GM13977 (cell line): ENCODE measurements at regions not wholly inside any gene's neighbourhood (a gene's known extent, or its start where the extent isn't known, plus 50 kb on each side); places are given as distances from the start of the nearest gene placed in this dataset.

Experiments used
- DNase-seq: peaks from one replicate; pipeline ENCODE4 v3.0.0; 2012; ENCODE audit warnings: low spot score
- in situ Hi-C: fragments of 300-500 bp; cut with MboI; formaldehyde crosslinking; loops from one replicate; pipeline ENCODE4 v1.12.0; 2022; ENCODE audit warnings: low sequenced_read_pairs, low pct_unique_long_range_greater_than_20kb, mixed read lengths, inconsistent platforms; ENCODE audit not compliant: unreplicated experiment
- TF ChIP-seq, protein P1 (sequence below): IDR thresholded peaks from 2 replicates; pipeline ENCODE4 v1.5.1; 2012; ENCODE audit warnings: mild to moderate bottlenecking, control low read depth; ENCODE audit not compliant: insufficient read depth; ENCODE audit errors: extremely low read depth, missing control alignments

DNA sequence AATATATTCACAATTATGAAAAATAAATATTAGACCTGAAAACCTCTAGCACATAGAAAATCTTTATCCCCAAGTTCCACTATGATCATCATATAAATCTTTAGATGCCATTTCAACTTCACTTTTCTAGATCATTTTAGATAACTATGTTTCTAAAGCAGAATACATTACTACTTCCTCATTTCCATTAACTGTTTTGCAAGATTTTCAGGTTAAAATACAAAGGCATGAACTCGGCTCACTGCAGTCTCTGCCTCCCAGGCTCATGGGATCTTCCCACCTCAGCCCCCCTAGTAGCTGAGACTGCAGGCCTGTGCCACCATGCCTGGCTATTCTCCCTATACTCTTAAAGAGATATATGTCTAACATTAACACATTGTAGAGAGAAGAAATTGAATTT, 1365.9 kb upstream of the AGA start:
- in situ Hi-C loops = no loop called here
- TF ChIP-seq, protein P1, sequence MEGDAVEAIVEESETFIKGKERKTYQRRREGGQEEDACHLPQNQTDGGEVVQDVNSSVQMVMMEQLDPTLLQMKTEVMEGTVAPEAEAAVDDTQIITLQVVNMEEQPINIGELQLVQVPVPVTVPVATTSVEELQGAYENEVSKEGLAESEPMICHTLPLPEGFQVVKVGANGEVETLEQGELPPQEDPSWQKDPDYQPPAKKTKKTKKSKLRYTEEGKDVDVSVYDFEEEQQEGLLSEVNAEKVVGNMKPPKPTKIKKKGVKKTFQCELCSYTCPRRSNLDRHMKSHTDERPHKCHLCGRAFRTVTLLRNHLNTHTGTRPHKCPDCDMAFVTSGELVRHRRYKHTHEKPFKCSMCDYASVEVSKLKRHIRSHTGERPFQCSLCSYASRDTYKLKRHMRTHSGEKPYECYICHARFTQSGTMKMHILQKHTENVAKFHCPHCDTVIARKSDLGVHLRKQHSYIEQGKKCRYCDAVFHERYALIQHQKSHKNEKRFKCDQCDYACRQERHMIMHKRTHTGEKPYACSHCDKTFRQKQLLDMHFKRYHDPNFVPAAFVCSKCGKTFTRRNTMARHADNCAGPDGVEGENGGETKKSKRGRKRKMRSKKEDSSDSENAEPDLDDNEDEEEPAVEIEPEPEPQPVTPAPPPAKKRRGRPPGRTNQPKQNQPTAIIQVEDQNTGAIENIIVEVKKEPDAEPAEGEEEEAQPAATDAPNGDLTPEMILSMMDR = no peak
- no peak for DNase-seq

DNA sequence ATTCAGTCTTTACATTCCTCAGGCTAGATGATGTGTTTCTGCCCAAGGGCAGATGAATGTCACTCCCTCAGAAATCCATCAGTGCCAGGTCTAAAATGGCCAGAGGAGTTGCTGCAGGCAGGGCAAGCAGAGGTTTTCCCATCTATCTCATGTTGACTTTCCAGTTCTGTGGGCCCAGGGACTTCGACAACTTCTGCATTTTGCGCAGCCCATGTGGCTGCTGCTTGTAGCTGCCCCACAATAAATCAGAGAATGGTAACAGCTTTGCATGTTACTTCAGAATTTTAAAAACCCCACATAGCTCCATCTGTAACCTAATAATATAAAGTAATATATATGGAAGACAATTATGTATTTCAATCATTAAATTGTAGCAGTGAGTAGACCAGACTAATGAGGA, 1367.7 kb upstream of the AGA start:
- in situ Hi-C loops = no loop called here
- no peak for DNase-seq
- TF ChIP-seq, protein P1 = no peak

DNA sequence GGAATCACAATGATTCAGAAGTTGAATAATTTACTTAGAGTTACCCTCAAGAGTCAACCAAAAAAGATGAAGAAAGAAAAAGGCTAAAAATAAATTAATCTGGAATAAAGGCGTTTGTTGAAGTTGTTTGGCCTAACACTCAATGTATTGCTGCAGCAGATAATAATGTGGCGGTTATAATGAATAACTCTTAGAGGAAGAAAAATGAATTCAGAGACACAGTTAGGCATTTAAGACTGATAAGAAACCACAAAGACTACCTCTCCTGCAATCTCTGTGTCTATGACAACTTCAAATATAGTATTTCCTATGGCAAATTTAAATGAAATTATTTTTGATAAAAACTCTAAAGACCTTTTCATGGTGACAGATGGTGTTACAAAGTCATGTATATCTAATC, 1369.1 kb upstream of the AGA start:
- TF ChIP-seq, protein P1 = no peak
- no peak for DNase-seq
- in situ Hi-C loops = no loop called here

DNA sequence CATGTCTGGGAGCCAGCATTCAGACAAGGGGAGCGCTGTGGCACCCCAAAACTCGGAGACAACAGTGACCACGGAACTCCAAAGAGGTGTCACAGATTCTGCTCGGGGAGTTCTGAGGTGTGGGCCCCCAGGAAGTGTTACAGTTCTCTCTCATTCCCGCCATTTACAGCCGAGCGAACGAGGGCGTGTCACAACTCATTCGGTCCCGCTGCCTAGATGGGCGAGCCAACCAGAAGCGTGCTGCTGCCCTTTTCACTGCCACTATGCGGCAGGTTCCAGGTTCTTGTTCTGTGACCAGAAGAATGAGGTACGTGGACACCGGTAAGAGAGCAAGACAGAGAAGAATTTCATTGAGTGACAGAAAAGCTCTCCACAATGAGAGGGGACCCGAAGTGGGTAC, 1370.6 kb upstream of the AGA start:
- in situ Hi-C loops = no loop called here
- TF ChIP-seq, protein P1 = no peak
- DNase-seq = no peak

DNA sequence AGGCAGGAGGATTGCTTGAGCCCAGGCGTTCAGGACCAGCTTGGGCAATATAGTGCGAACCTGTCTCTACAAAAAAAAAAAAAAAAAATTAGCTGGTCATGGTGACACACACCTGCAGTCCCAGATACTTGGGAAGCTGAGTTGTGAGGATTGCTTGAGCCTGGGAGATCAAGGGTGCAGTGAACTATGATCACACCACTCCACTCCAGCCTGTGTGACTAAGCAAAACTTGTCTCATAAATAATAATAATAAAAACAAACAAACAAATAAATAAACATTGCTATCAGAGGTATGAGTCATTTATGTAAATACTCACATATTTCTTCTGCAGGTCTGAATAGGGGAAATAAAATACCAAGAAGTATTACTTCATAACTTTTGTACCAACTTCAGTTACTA, 1372.7 kb upstream of the AGA start:
- in situ Hi-C loops = no loop called here
- TF ChIP-seq, protein P1 = no peak
- DNase-seq = no peak

DNA sequence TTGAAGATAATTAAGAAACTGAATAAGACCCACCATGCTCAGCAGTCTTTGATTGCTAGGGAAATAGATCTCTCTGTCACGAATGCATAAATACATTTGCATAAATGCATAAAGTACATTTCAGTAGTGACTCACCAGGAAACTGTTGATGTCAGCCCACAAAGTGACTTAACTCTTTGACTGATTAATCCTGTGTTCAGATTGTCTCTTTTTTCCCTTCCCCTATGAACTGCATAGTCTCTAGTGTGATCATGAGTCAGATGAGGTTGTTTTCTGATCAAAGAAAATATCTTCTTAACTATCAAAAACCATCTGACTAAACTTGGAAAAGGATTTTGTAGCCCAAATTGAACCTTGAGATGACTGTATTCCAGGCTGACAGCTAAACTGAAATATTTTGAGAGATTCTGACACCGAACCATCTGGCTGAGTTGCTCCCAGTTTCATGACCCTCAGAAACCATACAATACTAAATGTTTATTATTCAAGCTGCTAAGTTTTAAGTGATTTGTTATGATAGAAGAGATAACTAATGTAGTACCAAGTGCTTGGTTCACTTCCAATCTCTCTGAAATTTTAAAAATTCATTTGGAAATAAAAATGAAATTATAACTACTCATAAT, 1381.5 kb upstream of the AGA start:
- in situ Hi-C loops = no loop called here
- DNase-seq = no peak
- TF ChIP-seq, protein P1 = no peak

DNA sequence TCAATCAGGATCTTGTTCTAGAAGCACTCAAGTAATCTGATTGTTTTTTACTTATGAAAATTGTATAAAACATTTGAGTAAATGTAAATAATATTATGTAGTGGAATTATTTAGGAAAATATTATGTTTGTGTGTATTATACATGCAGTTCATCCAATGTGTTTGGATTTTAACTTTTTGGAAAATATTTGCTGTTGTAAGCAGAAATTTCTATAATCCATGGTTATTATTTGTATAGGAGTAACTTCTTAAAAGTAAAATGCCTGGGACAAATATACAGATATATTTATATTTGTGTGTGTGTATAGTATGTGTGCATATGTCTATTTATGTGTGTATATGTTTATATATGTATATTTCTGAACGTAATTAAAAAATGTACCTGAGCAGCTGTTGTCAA, 1394.6 kb upstream of the AGA start:
- in situ Hi-C loops = no loop called here
- DNase-seq = no peak
- TF ChIP-seq, protein P1 = no peak
